H1 (cell line): ENCODE measurements at regions not wholly inside any gene's neighbourhood (a gene's known extent, or its start where the extent isn't known, plus 50 kb on each side); places are given as distances from the start of the nearest gene placed in this dataset.

Source experiments
- CTCF ChIA-PET: fragments of 300-600 bp; sonication (Branson Sonifier 250); formaldehyde crosslinking; loops from one replicate; lab custom pipeline; 2021; ENCODE audit not compliant: partially characterized antibody; lab: Charles Lee
- POLR2A ChIA-PET: fragments of 300-600 bp; sonication (Branson Sonifier 250); formaldehyde crosslinking; loops from one replicate; lab custom pipeline; 2021; ENCODE audit warnings: inconsistent platforms; ENCODE audit not compliant: partially characterized antibody; lab: Charles Lee
- DNase-seq, 2 experiments: peaks; one replicate each; pipeline versions ENCODE4 v3.0.0 to v3.0.0-alpha.2; 2010 to 2022; ENCODE audit warnings: low spot score in 2 of 2, low read depth in 1 of 2, mixed read lengths in 1 of 2
- FAIRE-seq: peaks from 2 replicates; lab custom pipeline; 2011; peaks lifted over from hg19 to GRCh38; lab: Jason Lieb, UNC
- H2AFZ ChIP-seq: 2 replicates; pipeline ENCODE4 v1.8.1; 2012; ENCODE audit warnings: low read length, inconsistent platforms
- H2AK5ac ChIP-seq: 2 replicates; pipeline ENCODE4 v1.6.1; 2013; ENCODE audit warnings: low read depth, low read length
- H2BK120ac ChIP-seq: replicated peaks from 2 replicates; pipeline ENCODE3; 2013; ENCODE audit warnings: low read depth, low read length, inconsistent platforms
- H2BK12ac ChIP-seq: 2 replicates; pipeline ENCODE4 v1.6.1; 2013; ENCODE audit warnings: low read depth, low read length
- H2BK15ac ChIP-seq: 2 replicates; pipeline ENCODE4 v1.6.1; 2013; ENCODE audit warnings: low read length
- H2BK20ac ChIP-seq: 2 replicates; pipeline ENCODE4 v1.6.1; 2013; ENCODE audit warnings: low read length
- H2BK5ac ChIP-seq: 2 replicates; pipeline ENCODE4 v1.6.1; 2013; ENCODE audit warnings: low read depth, low read length
- H3K14ac ChIP-seq: 2 replicates; pipeline ENCODE4 v1.6.1; 2013; ENCODE audit warnings: inconsistent platforms; ENCODE audit not compliant: insufficient read length
- H3K18ac ChIP-seq: 2 replicates; pipeline ENCODE4 v1.6.1; 2013; ENCODE audit warnings: low read length; ENCODE audit errors: extremely low read depth
- H3K23ac ChIP-seq: 2 replicates; pipeline ENCODE4 v1.6.1; 2013; ENCODE audit warnings: inconsistent platforms; ENCODE audit not compliant: insufficient read length
- H3K23me2 ChIP-seq: 2 replicates; pipeline ENCODE4 v1.6.1; 2013; ENCODE audit warnings: low read depth, low read length
- H3K27ac ChIP-seq: 2 replicates; pipeline ENCODE4 v1.6.1; 2011; ENCODE audit warnings: low read depth, low read length, inconsistent platforms
- H3K27me3 ChIP-seq, 4 experiments: replicated peaks in 1 of 4; 1 replicate in 1 of 4; 2 replicates in 3 of 4; pipeline versions ENCODE4 v1.6.1 to v1.8.1; 2011 to 2013; ENCODE audit warnings: low read length in 3 of 4, mild to moderate bottlenecking in 3 of 4, inconsistent platforms in 2 of 4, mixed read lengths in 2 of 4, moderate library complexity in 1 of 4; ENCODE audit not compliant: control insufficient read depth in 3 of 4, insufficient read depth in 3 of 4; ENCODE audit errors: extremely low read depth in 1 of 4
- H3K36me3 ChIP-seq, 4 experiments: 2 replicates each; pipeline versions ENCODE4 v1.6.1 to v1.8.1; 2011 to 2013; ENCODE audit warnings: mild to moderate bottlenecking in 4 of 4, low read length in 3 of 4, moderate library complexity in 2 of 4, control low read depth in 1 of 4, inconsistent platforms in 1 of 4; ENCODE audit not compliant: insufficient read depth in 4 of 4, control insufficient read depth in 2 of 4
- H3K4ac ChIP-seq: replicated peaks from 2 replicates; pipeline ENCODE3; 2013; ENCODE audit warnings: low read length, low read depth, mixed read lengths, inconsistent platforms; ENCODE audit not compliant: insufficient read length
- H3K4me1 ChIP-seq, 4 experiments: replicated peaks in 1 of 4; 1 replicate in 1 of 4; 2 replicates in 3 of 4; pipeline versions ENCODE4 v1.6.1 to v1.8.1; 2011 to 2013; ENCODE audit warnings: low read length in 3 of 4, inconsistent platforms in 2 of 4, mixed read lengths in 1 of 4; ENCODE audit not compliant: insufficient read depth in 4 of 4, control insufficient read depth in 3 of 4
- H3K4me2 ChIP-seq, 2 experiments: 2 replicates each; pipeline versions ENCODE4 v1.6.1 to v1.8.1; 2011 to 2013; ENCODE audit warnings: low read depth in 2 of 2, low read length in 2 of 2, control low read depth in 1 of 2, inconsistent platforms in 1 of 2, mild to moderate bottlenecking in 1 of 2; ENCODE audit not compliant: insufficient read depth in 1 of 2
- H3K4me3 ChIP-seq, 4 experiments: fragments of 200-600, 300-600 bp in 1 of 4; sonication (generic), shearing (Covaris generic), sonication (Bioruptor Twin) in 1 of 4; 2 replicates each; pipeline versions ENCODE4 v1.5.1 to v1.8.1; 2011 to 2016; ENCODE audit warnings: low read length in 4 of 4, low read depth in 3 of 4, control low read depth in 2 of 4, inconsistent platforms in 2 of 4, mild to moderate bottlenecking in 2 of 4, mixed read lengths in 1 of 4, moderate library complexity in 1 of 4; ENCODE audit not compliant: insufficient read depth in 2 of 4; ENCODE audit errors: extremely low read depth in 1 of 4
- H3K56ac ChIP-seq: replicated peaks from 2 replicates; pipeline ENCODE3; 2013; ENCODE audit warnings: low read depth, mild to moderate bottlenecking, mixed read lengths, low read length, inconsistent platforms; ENCODE audit not compliant: insufficient read length
- H3K79me1 ChIP-seq: 2 replicates; pipeline ENCODE4 v1.6.1; 2013; ENCODE audit warnings: low read depth, low read length, control low read depth
- H3K79me2 ChIP-seq, 2 experiments: 2 replicates each; pipeline versions ENCODE4 v1.6.1 to v1.8.1; 2012 to 2013; ENCODE audit warnings: low read length in 2 of 2, mild to moderate bottlenecking in 2 of 2, inconsistent platforms in 1 of 2; ENCODE audit not compliant: insufficient read depth in 2 of 2, control insufficient read depth in 1 of 2
- H3K9ac ChIP-seq, 4 experiments: replicated peaks in 1 of 4; 1 replicate in 1 of 4; 2 replicates in 3 of 4; pipeline versions ENCODE4 v1.6.1 to v1.8.1; 2011 to 2013; ENCODE audit warnings: low read depth in 3 of 4, low read length in 3 of 4, control low read depth in 2 of 4, mild to moderate bottlenecking in 2 of 4, moderate library complexity in 2 of 4, inconsistent platforms in 1 of 4; ENCODE audit errors: extremely low read depth in 1 of 4
- H3K9me3 ChIP-seq, 2 experiments: 2 replicates each; pipeline versions ENCODE4 v1.6.1 to v1.8.1; 2012 to 2013; ENCODE audit warnings: mild to moderate bottlenecking in 2 of 2, moderate library complexity in 2 of 2, control low read depth in 1 of 2, inconsistent platforms in 1 of 2, low read depth in 1 of 2, low read length in 1 of 2, mixed read lengths in 1 of 2; ENCODE audit not compliant: insufficient read depth in 2 of 2
- H4K20me1 ChIP-seq, 2 experiments: replicated peaks in 1 of 2; 2 replicates each; pipeline versions ENCODE3 to v1.8.1; 2011 to 2013; ENCODE audit warnings: inconsistent platforms in 2 of 2, low read length in 2 of 2, mild to moderate bottlenecking in 1 of 2; ENCODE audit not compliant: insufficient read depth in 2 of 2, control insufficient read depth in 1 of 2
- H4K5ac ChIP-seq: 2 replicates; pipeline ENCODE4 v1.6.1; 2013; ENCODE audit warnings: low read length, low read depth, mixed read lengths, inconsistent platforms; ENCODE audit not compliant: insufficient read length
- H4K8ac ChIP-seq: 2 replicates; pipeline ENCODE4 v1.8.0; 2013; ENCODE audit warnings: mild to moderate bottlenecking, moderate library complexity, low read length, inconsistent platforms; ENCODE audit not compliant: insufficient read depth; ENCODE audit errors: extremely low read depth
- H4K91ac ChIP-seq: replicated peaks from 2 replicates; pipeline ENCODE3; 2013; ENCODE audit warnings: low read length, mixed read lengths, inconsistent platforms; ENCODE audit not compliant: insufficient read length
- BRCA1 ChIP-seq: IDR thresholded peaks from 2 replicates; pipeline ENCODE4 v1.6.1; 2012; ENCODE audit warnings: low read depth, low read length, improper control_type of control experiment
- CHD2 ChIP-seq: IDR thresholded peaks from 2 replicates; pipeline ENCODE4 v1.6.1; 2012; ENCODE audit warnings: low read length, improper control_type of control experiment
- CTBP2 ChIP-seq: IDR thresholded peaks from 2 replicates; pipeline ENCODE4 v1.7.0; 2011; ENCODE audit warnings: borderline replicate concordance, mild to moderate bottlenecking, moderate library complexity, mixed read lengths, low read length; ENCODE audit not compliant: insufficient read depth, insufficient read length
- FOSL1 ChIP-seq: IDR thresholded peaks from 2 replicates; pipeline ENCODE4 v1.6.1; 2011; ENCODE audit warnings: mild to moderate bottlenecking, low read depth, low read length, moderate library complexity; ENCODE audit not compliant: insufficient read depth
- GTF2F1 ChIP-seq: IDR thresholded peaks from 2 replicates; pipeline ENCODE4 v1.6.1; 2012; ENCODE audit warnings: low read depth, low read length, improper control_type of control experiment, borderline replicate concordance
- JUN ChIP-seq: IDR thresholded peaks from 2 replicates; pipeline ENCODE4 v1.6.1; 2011; ENCODE audit warnings: low read depth, mild to moderate bottlenecking, improper control_type of control experiment, low read length
- KDM1A ChIP-seq: fragments of 200-600, 300-600 bp; sonication (generic); IDR thresholded peaks from 2 replicates; pipeline ENCODE4 v1.7.1; 2016; ENCODE audit warnings: mild to moderate bottlenecking, low read length, borderline replicate concordance
- KDM4A ChIP-seq: IDR thresholded peaks from one replicate; pipeline ENCODE4 v1.7.1; 2012; ENCODE audit warnings: low read depth, mild to moderate bottlenecking, moderate library complexity, low read length, inconsistent platforms; ENCODE audit not compliant: severe bottlenecking
- POLR2A ChIP-seq, 2 experiments: IDR thresholded peaks; 1 replicate in 1 of 2; 2 replicates in 1 of 2; pipeline ENCODE4 v1.6.1; 2011; ENCODE audit warnings: low read depth in 2 of 2, low read length in 2 of 2, mild to moderate bottlenecking in 2 of 2; ENCODE audit errors: control extremely low read depth in 1 of 2
- RAD21 ChIP-seq, 2 experiments: IDR thresholded peaks in 1 of 2; conservative IDR thresholded peaks in 1 of 2; 2 replicates each; pipeline ENCODE4 v1.6.1; 2011; ENCODE audit warnings: low read depth in 2 of 2, low read length in 2 of 2, improper control_type of control experiment in 1 of 2, inconsistent platforms in 1 of 2, mild to moderate bottlenecking in 1 of 2, moderate library complexity in 1 of 2
- SIRT6 ChIP-seq: IDR thresholded peaks from one replicate; pipeline ENCODE4 v1.7.1; 2012; ENCODE audit warnings: low read length, inconsistent platforms
- TCF12 ChIP-seq: IDR thresholded peaks from 2 replicates; pipeline ENCODE4 v1.6.1; 2011; ENCODE audit warnings: low read depth, mild to moderate bottlenecking, low read length
- TEAD4 ChIP-seq: IDR thresholded peaks from 2 replicates; pipeline ENCODE4 v1.6.1; 2012; ENCODE audit warnings: low read depth, low read length, inconsistent platforms, mixed read lengths
- ZNF274 ChIP-seq: IDR thresholded peaks from 2 replicates; pipeline ENCODE4 v1.7.0; 2012; ENCODE audit warnings: low read length, borderline replicate concordance; ENCODE audit errors: extremely low read depth

DNA sequence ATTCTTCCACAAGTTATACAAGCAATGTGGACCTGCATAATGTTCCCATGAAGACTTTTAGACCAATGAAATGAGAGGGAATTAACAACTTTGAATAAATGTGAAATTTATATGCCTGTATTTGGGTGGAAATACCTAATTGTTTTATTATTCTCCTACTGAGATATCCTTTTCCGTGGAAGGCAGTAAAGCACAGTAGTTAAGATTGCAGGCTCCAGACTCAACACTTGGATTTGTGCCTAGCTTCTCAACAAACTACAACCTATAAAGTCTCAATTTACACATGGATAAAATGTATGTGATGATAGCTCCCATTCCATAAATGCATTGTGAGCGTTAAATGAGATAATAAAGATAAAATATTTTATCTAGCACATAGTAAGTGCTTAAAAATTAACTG, 857.8 kb downstream of the CENPC start (continued):
- no peak for TF ChIP-seq FOSL1
- TF ChIP-seq JUN, result no peak

DNA sequence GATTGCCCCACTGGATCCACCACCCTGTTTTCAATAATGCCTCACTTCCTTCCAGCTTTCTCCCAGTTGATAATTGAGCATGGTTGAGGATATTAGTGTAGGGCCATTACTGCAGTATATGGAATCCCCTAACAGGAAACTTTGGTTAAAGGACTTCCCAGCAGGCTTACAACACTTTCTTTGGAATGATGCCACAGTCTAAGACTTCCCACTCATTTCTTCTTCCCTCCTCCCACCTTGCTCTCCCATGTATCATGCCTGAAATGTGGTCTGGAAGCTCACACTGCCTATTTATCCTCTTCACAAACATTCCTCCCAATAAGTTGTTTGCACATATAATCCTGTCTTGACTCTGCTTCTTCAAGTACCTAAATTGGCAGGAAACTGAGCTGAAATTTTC, 863.3 kb downstream of the CENPC start:
- no peak overlapping the region for H2BK20ac ChIP-seq
- no peak overlapping the region for H3K9ac ChIP-seq
- no peak overlapping the region for H3K14ac ChIP-seq
- no peak overlapping the region for H3K4me3 ChIP-seq
- no peaks in the 10 kb centered on the region for H3K79me1 ChIP-seq
- H4K8ac ChIP-seq, result no peak overlapping the region
- no peak for DNase-seq
- no peak overlapping the region for H2AFZ ChIP-seq
- H3K4ac ChIP-seq, result no peak overlapping the region
- no peaks in the 10 kb centered on the region for H4K20me1 ChIP-seq
- H3K79me2 ChIP-seq, result no peaks in the 10 kb centered on the region
- no peaks in the 10 kb centered on the region for H3K27me3 ChIP-seq
- H3K23ac ChIP-seq, result no peak overlapping the region
- ChIA-PET POLR2A (no interaction called here), CTCF (no interaction called here)
- H3K4me1 ChIP-seq, result no peaks in the 10 kb centered on the region
- H2BK15ac ChIP-seq, result no peak overlapping the region
- H3K9me3 ChIP-seq, result no peaks in the 10 kb centered on the region
- H2AK5ac ChIP-seq, result no peak overlapping the region
- H4K91ac ChIP-seq, result no peak overlapping the region
- H2BK12ac ChIP-seq, result no peak overlapping the region
- no peak overlapping the region for H3K4me2 ChIP-seq
- no peak overlapping the region for H2BK5ac ChIP-seq
- no peak overlapping the region for H3K56ac ChIP-seq
- no peak for FAIRE-seq
- H3K18ac ChIP-seq, result no peak overlapping the region
- no peaks in the 10 kb centered on the region for H3K36me3 ChIP-seq
- no peak overlapping the region for H2BK120ac ChIP-seq
- no peak overlapping the region for H3K27ac ChIP-seq
- no peaks in the 10 kb centered on the region; the same call in 1 of the 2 replicates for H3K23me2 ChIP-seq
- no peak overlapping the region for H4K5ac ChIP-seq
- no peak for TF ChIP-seq POLR2A (IDR thresholded peaks at IDR 0.05; ENCODE audit: control extremely low read depth in 1 of 2, low read depth in 2 of 2, low read length in 2 of 2)
- no peak for TF ChIP-seq SIRT6
- TF ChIP-seq ZNF274, result no peak
- TF ChIP-seq TEAD4, result no peak
- TF ChIP-seq TCF12, result no peak
- no peak for TF ChIP-seq CTBP2
- TF ChIP-seq GTF2F1, result no peak
- no peak for TF ChIP-seq CHD2
- TF ChIP-seq BRCA1, result no peak
- no peak for TF ChIP-seq KDM4A
- no peak for TF ChIP-seq RAD21 (IDR thresholded peaks at IDR 0.05 in 1 of 2, conservative IDR thresholded peaks at IDR 0.05 in 1 of 2; ENCODE audit: low read depth in 2 of 2, low read length in 2 of 2)
- no peak for TF ChIP-seq KDM1A
